ENCODE measurements at regions not wholly inside any gene's neighbourhood (a gene's known extent, or its start where the extent isn't known, plus 50 kb on each side); places are given as distances from the start of the nearest gene placed in this dataset.

- DNase-seq: no peak
Observed at GRCh38 chr4:41394481-41394894, 137.8 kb downstream of the UCHL1 start.

- DNase-seq: no peak
Observed at GRCh38 chr4:41396214-41396613, 139.5 kb downstream of the UCHL1 start.

- DNase-seq: no peak
Observed at GRCh38 chr4:41396869-41397268, 140.1 kb downstream of the UCHL1 start.

- no peak for DNase-seq
Observed at GRCh38 chr4:41399231-41399630, 138.7 kb upstream of the LIMCH1 start.

- DNase-seq: no peak
Observed at GRCh38 chr4:41400296-41400695, 137.7 kb upstream of the LIMCH1 start.

GRCh38 chr4:41405464-41406112, 132.4 kb upstream of the LIMCH1 start:
- DNase-seq: no peak

GRCh38 chr4:41406113-41406516, 131.8 kb upstream of the LIMCH1 start:
- DNase-seq: no peak

- no peak for DNase-seq
Observed at GRCh38 chr4:41408150-41408549, 129.8 kb upstream of the LIMCH1 start.

- DNase-seq: no peak
Observed at GRCh38 chr4:41408859-41409593, 128.9 kb upstream of the LIMCH1 start.

GRCh38 chr4:41409594-41409895, 128.4 kb upstream of the LIMCH1 start:
- DNase-seq: no peak

- no peak for DNase-seq
Observed at GRCh38 chr4:41410049-41410448, 127.9 kb upstream of the LIMCH1 start.

- DNase-seq: no peak
Observed at GRCh38 chr4:41413670-41414411, 124.1 kb upstream of the LIMCH1 start.

GRCh38 chr4:41414412-41414779, 123.6 kb upstream of the LIMCH1 start:
- DNase-seq: no peak

GRCh38 chr4:41418444-41418843, 119.5 kb upstream of the LIMCH1 start:
- DNase-seq: no peak

GRCh38 chr4:41420541-41420940, 117.4 kb upstream of the LIMCH1 start:
- no peak for DNase-seq

GRCh38 chr4:41423117-41423516, 114.8 kb upstream of the LIMCH1 start:
- no peak for DNase-seq

- DNase-seq: no peak
Observed at GRCh38 chr4:41424522-41424921, 113.4 kb upstream of the LIMCH1 start.

GRCh38 chr4:41425650-41426049, 112.3 kb upstream of the LIMCH1 start:
- DNase-seq: no peak

GRCh38 chr4:41426539-41426938, 111.4 kb upstream of the LIMCH1 start:
- no peak for DNase-seq

GRCh38 chr4:41427306-41427882, 110.6 kb upstream of the LIMCH1 start:
- DNase-seq: no peak

GRCh38 chr4:41427931-41428600, 109.9 kb upstream of the LIMCH1 start:
- DNase-seq: no peak

- DNase-seq: no peak
Observed at GRCh38 chr4:41428601-41429279, 109.2 kb upstream of the LIMCH1 start.

- no peak for DNase-seq
Observed at GRCh38 chr4:41429280-41429669, 108.7 kb upstream of the LIMCH1 start.
